AG04450 (cell line): ENCODE measurements at regions not wholly inside any gene's neighbourhood (a gene's known extent, or its start where the extent isn't known, plus 50 kb on each side); places are given as distances from the start of the nearest gene placed in this dataset.

Experiments
- CTCF ChIA-PET: fragments of 300-600, 350-600 bp; formaldehyde crosslinking; extraction: SDS; loops from one replicate; lab custom pipeline; 2022; ENCODE audit warnings: antibody characterized with exemption, inconsistent platforms; lab: Charles Lee
- POLR2A ChIA-PET: fragments of 350-600 bp; formaldehyde crosslinking; extraction: SDS; loops from one replicate; lab custom pipeline; 2021; ENCODE audit warnings: antibody characterized with exemption, inconsistent platforms; lab: Yijun Ruan, JAX
- DNase-seq: peaks from one replicate; pipeline ENCODE4 v3.0.0-alpha.2; 2011; ENCODE audit warnings: low read depth, low spot score
- H3K27ac ChIP-seq: one replicate; pipeline ENCODE4 v1.5.1; 2012; ENCODE audit warnings: low read depth, low read length, control low read depth
- H3K27me3 ChIP-seq: one replicate; pipeline ENCODE4 v1.6.0; 2012; ENCODE audit warnings: low read length; ENCODE audit not compliant: control insufficient read depth, insufficient read depth
- H3K4me3 ChIP-seq: 2 replicates; pipeline ENCODE4 v1.5.1; 2011; ENCODE audit warnings: mild to moderate bottlenecking, low read depth, low read length, control low read depth
- H3K9me3 ChIP-seq: 2 replicates; pipeline ENCODE4 v1.5.1; 2012; ENCODE audit warnings: low read length; ENCODE audit not compliant: control insufficient read depth, insufficient read depth
- TF ChIP-seq, protein P1 (sequence below): IDR thresholded peaks from 2 replicates; pipeline ENCODE4 v1.5.1; 2011; ENCODE audit warnings: low read depth, low read length, control low read depth, inconsistent platforms

DNA sequence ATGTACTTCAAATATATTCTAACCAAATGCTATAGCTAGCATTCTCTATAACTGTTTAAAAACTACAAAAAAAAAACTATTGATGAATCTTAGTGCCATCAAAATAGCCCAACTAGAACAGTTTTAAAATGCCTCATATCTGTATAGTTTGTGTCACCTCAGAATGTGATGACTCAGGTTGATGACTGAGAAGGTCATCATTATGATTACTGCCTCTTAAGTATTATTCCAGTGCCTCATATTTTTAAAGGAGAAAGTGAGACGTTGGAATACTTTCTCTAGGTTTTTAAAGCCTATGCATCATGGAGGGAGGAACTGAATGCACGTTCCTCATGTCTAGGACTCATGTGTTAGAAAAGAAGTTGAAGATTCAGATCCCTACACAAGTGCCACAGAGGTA, 88.2 kb downstream of the TMA16 start:
- ChIA-PET POLR2A (no interaction called here), CTCF (no interaction called here)
- H3K4me3 ChIP-seq = no peak overlapping the region
- no peak for DNase-seq
- H3K27ac ChIP-seq = no peak overlapping the region
- TF ChIP-seq, protein P1, sequence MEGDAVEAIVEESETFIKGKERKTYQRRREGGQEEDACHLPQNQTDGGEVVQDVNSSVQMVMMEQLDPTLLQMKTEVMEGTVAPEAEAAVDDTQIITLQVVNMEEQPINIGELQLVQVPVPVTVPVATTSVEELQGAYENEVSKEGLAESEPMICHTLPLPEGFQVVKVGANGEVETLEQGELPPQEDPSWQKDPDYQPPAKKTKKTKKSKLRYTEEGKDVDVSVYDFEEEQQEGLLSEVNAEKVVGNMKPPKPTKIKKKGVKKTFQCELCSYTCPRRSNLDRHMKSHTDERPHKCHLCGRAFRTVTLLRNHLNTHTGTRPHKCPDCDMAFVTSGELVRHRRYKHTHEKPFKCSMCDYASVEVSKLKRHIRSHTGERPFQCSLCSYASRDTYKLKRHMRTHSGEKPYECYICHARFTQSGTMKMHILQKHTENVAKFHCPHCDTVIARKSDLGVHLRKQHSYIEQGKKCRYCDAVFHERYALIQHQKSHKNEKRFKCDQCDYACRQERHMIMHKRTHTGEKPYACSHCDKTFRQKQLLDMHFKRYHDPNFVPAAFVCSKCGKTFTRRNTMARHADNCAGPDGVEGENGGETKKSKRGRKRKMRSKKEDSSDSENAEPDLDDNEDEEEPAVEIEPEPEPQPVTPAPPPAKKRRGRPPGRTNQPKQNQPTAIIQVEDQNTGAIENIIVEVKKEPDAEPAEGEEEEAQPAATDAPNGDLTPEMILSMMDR = no peak
- no peaks in the 10 kb centered on the region for H3K27me3 ChIP-seq
- H3K9me3 ChIP-seq = no peaks in the 10 kb centered on the region

DNA sequence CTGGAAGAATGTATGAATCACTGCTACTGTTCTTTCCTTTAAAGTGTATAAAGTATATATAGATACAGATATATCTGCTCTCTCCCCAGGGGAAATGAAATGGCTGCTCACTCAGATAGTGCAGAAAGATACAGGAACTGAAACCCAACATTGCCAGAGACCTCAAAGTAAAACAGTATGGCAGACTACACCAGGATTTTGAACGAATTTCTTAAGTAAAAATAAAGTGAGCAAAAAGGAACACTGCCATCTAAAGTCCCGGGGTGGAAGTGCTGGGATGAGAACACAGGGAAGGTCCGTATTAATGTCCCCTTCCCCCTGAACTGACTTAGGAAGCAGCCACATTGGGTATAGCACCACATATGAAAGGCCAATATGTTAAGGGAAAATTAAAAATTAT, 93.4 kb downstream of the TMA16 start:
- Histone ChIP-seq H3K4me3 (no peak overlapping the region), H3K9me3 (no peaks in the 10 kb centered on the region), H3K27ac (no peak overlapping the region), H3K27me3 (no peaks in the 10 kb centered on the region)
- ChIA-PET POLR2A (no interaction called here), CTCF (interaction anchor here (0.9 to 1.1 kb wide), 2 partner anchors 37 to 93 kb away, joined by 3 read pairs; no protein-coding TSS in a partner anchor)
- no peak for DNase-seq
- TF ChIP-seq, protein P1 = peak; percentile 25; the same call in 1 of the 2 replicates

DNA sequence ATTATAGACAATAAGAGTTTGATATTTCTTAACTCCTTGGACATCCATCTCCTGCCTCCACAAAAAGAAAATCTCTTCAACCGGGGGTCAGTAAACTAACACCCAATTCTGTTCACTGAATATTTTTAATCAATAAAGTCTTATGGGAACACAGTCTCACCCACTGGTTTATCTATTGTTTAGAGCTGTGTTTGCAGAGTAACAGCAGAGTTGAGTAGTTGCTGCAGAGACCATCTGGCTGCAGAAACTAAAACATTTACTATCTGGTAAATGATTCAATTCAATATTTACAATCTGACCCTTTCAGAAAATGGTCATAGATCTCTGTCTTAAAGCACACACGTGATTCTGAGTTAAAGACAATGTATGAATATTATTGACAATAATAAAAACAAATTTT, 94.0 kb downstream of the TMA16 start:
- no peaks in the 10 kb centered on the region for H3K9me3 ChIP-seq
- H3K27ac ChIP-seq = no peak overlapping the region
- CTCF ChIA-PET = no interaction called here
- TF ChIP-seq, protein P1 = no peak
- no peak overlapping the region for H3K4me3 ChIP-seq
- no peaks in the 10 kb centered on the region for H3K27me3 ChIP-seq
- POLR2A ChIA-PET = no interaction called here
- no peak for DNase-seq

DNA sequence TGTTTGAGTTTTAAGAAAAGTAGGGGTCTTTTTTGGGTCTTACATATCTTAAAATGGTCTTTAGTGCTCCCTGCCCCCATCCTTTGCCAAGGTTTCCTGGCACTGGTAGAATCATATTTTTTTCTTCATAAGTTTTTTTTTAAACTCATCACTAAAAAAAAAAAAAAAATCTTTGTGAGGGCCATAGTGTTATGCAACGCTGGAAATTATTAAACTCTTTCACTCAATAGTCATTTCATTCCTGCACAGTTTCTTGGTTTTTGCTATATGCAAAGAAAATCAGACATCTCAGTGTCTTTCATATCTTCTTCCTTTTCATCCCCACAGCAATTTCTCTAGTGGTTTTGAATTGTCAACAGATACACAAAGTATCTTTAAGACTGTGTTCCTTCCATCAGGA, 95.6 kb downstream of the TMA16 start:
- no peaks in the 10 kb centered on the region for H3K9me3 ChIP-seq
- no peak overlapping the region for H3K4me3 ChIP-seq
- TF ChIP-seq, protein P1 = no peak
- H3K27me3 ChIP-seq = no peaks in the 10 kb centered on the region
- DNase-seq = no peak
- no peak overlapping the region for H3K27ac ChIP-seq
- POLR2A ChIA-PET = no interaction called here
- CTCF ChIA-PET = no interaction called here

DNA sequence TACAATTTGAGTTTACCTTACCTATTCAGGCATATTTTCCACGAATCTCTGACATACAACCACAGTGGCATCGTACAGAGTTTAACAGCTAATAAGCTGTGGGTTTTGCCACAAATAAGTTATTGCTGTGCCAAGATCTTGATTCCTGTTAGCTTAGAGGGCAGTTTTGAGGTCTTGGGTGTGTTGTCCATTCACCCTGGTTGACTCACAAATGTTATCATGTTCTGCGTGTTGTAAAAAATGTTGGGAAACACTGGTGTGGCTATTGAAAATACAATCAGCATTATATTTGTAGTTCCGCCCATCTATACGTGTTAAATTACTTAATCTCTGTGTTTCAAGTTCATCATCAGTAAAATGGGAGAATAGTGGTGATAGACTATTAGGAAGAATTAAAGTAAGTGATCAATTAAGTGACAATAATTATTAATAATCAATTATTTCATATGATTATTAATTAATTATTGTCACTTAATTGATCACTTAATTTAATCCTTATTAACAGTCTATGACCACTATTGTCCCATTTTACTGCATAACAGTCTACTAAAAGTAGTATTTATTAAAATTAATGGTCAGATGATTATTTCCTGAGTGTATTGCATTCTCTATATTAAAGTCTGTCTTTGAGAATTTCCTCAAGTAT, 96.3 kb downstream of the TMA16 start:
- H3K9me3 ChIP-seq = no peaks in the 10 kb centered on the region
- H3K4me3 ChIP-seq = no peak overlapping the region
- no peaks in the 10 kb centered on the region for H3K27me3 ChIP-seq
- TF ChIP-seq, protein P1 = no peak
- ChIA-PET CTCF (no interaction called here), POLR2A (no interaction called here)
- no peak overlapping the region for H3K27ac ChIP-seq
- DNase-seq = no peak
